ENCODE measurements at regions not wholly inside any gene's neighbourhood (a gene's known extent, or its start where the extent isn't known, plus 50 kb on each side); places are given as distances from the start of the nearest gene placed in this dataset.

- no peak for DNase-seq
These were observed 79.8 kb upstream of the IGF1R start for GRCh38 chr15:98568382-98569017.

GRCh38 chr15:98570119-98570518 lies 78.2 kb upstream of the IGF1R start:
- DNase-seq: no peak

GRCh38 chr15:98580572-98580971 lies 67.8 kb upstream of the IGF1R start:
- DNase-seq: no peak

DNA sequence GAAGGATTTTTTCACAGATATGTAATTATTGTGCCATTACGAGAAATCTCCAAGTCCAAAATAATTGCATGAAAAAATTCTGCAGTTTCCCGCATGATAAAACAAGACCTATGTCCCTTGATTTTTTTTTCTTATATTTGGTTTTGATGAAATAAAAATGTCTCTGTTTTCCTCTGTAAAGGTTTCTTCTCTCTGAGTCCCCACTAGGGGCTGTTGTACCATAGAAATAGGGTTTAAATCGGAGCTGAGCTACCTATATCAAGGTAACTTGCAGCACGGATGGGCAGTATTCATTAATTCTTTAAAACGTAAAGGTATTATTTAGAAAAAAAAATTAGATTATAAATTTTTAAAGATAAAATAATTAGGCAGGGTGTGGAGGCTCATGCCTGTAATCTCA lies 66.6 kb upstream of the IGF1R start:
- DNase-seq: no peak

DNA sequence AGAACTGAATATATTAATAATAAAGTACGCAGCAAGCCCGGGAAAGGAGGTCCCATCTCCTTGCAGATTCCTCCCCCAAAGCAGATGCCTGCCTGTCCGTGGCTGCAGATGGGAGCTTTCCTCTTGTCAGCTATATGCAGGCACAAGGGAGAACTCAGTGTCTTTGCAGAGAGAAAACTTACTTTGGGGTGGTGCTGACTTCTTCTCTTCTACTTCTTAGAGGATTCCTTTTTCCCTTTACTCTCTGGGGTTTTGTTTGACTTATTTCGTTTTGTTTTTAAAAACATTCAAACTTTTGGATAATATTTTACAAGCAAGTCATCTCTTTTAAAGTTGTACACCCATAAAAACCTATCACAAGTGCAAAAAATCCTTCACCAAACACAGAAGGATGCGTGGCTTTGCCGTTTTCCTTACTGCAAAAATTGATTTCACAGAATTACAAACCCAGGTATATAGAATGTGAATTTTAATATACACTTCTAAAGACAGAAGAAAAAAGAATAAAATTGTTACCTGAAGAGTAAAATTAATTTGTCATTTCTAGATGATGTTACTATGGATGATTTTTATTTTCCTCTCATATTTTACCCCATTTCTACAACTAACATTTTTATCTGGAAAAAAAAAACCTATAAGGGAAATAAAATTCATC lies 65.3 kb upstream of the IGF1R start:
- no peak for DNase-seq

DNA sequence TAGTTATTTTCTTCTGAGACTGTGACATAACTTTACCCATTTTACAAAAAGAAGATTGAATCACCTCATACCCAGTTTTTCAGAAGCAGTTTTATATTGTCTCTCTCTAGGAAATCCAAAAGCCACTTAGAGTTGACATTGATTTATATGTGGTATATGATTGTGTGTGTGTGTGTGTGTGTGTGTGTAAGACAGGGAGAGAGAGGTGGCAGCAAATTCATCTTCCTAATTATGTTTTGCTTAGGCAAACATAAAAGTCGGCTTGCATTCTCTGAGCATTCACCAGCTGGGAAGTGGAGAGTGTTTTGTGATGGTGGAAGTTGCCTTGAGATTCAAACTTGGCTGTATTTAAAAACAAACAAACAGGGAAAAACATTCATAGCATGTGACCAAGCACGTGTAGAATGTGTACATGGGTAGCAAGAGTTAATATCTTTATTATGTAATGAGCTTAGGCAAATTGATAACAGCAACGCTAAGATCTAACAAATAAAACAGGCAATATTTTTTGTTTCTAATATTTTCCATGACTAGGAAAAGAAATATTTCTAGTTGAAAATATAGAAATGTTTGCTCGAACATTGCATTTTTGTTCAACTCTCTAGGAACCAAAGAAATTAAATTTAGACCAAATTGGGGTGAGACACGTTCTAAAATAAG lies 64.4 kb upstream of the IGF1R start:
- DNase-seq: no peak

DNA sequence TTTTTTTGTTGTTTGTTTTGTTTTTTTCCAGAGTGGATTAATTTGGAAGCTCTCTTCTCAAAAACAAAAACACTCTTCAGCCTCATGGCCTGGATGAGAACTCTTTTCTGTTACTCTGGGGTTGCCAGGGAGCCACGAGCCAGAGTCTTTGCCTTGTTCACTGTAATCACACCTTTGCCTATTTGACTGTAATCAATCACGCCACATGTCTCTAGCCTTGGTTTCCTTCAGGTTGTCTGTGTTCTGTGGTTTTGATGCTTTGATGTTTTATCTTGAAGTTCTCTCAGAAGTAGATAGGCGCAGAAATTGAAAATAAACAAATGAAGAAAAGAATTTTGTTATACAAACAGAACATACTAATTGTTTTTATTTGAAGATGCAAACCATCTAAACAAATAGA lies 62.3 kb upstream of the IGF1R start:
- no peak for DNase-seq

DNA sequence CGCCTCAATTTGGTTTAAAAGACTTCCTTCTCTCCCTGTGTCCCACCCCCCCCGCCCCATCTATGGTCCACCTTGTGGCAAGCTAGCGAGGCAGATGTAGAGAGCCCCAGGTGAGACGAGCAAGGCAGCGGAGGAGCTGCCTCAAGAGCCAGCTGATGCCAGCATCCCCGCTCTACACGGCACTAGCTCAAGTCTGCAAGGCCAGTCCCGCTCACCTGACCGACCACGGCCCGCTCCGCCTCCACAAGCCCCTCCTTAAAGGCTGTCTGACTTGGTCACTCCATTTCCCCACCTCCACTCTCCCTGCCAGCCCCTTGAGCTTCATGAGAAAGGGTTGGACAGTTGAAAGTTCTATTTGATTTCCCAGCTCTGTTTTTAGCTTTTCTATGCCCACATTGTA lies 56.2 kb upstream of the IGF1R start:
- no peak for DNase-seq

DNA sequence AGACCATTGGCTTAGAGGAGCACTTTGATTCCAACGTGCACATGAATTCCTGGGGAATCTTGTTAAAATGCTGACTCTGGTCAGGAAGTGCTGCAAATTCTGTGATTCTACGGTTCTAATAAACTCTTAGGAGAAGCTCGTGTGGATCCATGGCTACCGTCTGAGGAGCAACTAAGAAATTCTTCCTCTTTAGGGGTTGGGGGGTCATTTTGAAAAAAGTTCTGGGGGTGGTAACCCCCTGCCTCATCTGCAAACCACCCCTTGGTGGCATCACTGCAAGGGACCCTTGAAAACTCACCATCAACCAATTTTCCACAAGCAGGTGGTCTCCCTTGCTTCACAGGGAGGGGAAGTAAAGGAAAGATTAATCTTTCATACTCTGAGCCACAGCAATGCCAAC lies 52.2 kb upstream of the IGF1R start:
- DNase-seq: no peak

DNA sequence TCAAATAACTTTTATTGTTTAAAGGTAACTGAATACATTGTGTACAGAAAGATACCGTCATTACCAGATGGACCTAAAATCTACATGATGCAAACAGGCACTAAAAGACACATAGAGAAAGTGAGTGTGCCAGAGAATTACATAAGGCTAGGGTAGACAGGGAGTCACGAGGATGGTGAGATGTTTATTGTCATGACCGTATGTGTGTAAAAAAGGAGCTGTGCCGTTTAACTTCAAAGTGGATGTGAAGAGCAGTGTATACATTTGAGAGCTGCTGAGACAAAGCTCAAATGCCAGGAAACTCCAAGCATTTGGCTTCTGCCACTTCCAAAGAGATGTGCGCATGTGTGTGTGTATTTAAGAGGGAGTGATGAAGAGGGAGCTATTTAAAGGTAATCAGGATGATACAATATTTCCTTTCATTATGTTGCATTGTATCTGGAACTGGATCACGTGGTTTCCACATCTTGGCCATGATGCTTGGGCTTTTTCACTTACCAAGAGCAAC lies 51.4 kb upstream of the IGF1R start:
- no peak for DNase-seq

GRCh38 chr15:98597666-98598065 lies 50.7 kb upstream of the IGF1R start:
- no peak for DNase-seq
